ENCODE measurements at regions not wholly inside any gene's neighbourhood (a gene's known extent, or its start where the extent isn't known, plus 50 kb on each side); places are given as distances from the start of the nearest gene placed in this dataset.

- Mint-ChIP-seq H3K4me3 (no peak overlapping the region), H3K36me3 (ENCODE audit: low read depth) (peaks cover 15% of the 10 kb centered on the region), H3K4me1 (no peaks in the 10 kb centered on the region), H3K27me3 (ENCODE audit: insufficient read depth, low read depth, poor library complexity) (no peaks in the 10 kb centered on the region), H3K9me3 (peaks cover 22% of the 10 kb centered on the region), H3K27ac (no peak overlapping the region)
- no peak overlapping the region for H2AFZ ChIP-seq
- TF ChIP-seq STAT1 (IDR thresholded peaks at IDR 0.05; ENCODE audit: unreplicated experiment) (no peak), ETS1 (IDR thresholded peaks at IDR 0.05) (no peak), JUNB (IDR thresholded peaks at IDR 0.05; ENCODE audit: unreplicated experiment) (no peak), EZH2phosphoT487 (IDR thresholded peaks at IDR 0.05; ENCODE audit: unreplicated experiment) (no peak), CREB1 (CRISPR knock-in tag; IDR thresholded peaks at IDR 0.05; ENCODE audit: low read depth) (no peak), ZNF462 (CRISPR knock-in tag; IDR thresholded peaks at IDR 0.05) (no peak), NANOG (IDR thresholded peaks at IDR 0.05; ENCODE audit: borderline replicate concordance) (no peak)
- TF ChIP-seq, protein P1, sequence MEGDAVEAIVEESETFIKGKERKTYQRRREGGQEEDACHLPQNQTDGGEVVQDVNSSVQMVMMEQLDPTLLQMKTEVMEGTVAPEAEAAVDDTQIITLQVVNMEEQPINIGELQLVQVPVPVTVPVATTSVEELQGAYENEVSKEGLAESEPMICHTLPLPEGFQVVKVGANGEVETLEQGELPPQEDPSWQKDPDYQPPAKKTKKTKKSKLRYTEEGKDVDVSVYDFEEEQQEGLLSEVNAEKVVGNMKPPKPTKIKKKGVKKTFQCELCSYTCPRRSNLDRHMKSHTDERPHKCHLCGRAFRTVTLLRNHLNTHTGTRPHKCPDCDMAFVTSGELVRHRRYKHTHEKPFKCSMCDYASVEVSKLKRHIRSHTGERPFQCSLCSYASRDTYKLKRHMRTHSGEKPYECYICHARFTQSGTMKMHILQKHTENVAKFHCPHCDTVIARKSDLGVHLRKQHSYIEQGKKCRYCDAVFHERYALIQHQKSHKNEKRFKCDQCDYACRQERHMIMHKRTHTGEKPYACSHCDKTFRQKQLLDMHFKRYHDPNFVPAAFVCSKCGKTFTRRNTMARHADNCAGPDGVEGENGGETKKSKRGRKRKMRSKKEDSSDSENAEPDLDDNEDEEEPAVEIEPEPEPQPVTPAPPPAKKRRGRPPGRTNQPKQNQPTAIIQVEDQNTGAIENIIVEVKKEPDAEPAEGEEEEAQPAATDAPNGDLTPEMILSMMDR (conservative IDR thresholded peaks at IDR 0.05; ENCODE audit: low read depth in 2 of 2), result no peak
- H3F3A ChIP-seq (replicated peaks; ENCODE audit: low read depth), result no peaks in the 10 kb centered on the region
- no peaks in the 10 kb centered on the region for H3K36me3 ChIP-seq (ENCODE audit: insufficient read depth)
- no peaks in the 10 kb centered on the region for H3K79me2 ChIP-seq (replicated peaks; ENCODE audit: insufficient read depth)
- H3K27me3 ChIP-seq (ENCODE audit: insufficient read depth), result no peaks in the 10 kb centered on the region
- ATAC-seq, result no peak
- H3K27ac ChIP-seq (ENCODE audit: low read depth), result no peak overlapping the region
- no peaks in the 10 kb centered on the region for H4K20me1 ChIP-seq (replicated peaks; ENCODE audit: insufficient read depth)
- no peaks in the 10 kb centered on the region for H3K4me1 ChIP-seq (ENCODE audit: insufficient read depth)
- DNase-seq (ENCODE audit: low spot score), result no peak
- no peak overlapping the region for H3K4me2 ChIP-seq
- no peaks in the 10 kb centered on the region for H3K9me2 ChIP-seq (ENCODE audit: insufficient read depth)
- no peak overlapping the region for H3K4me3 ChIP-seq
Measured at GRCh38 chr4:29704059-29704458, 1016.1 kb upstream of the PCDH7 start.
